GM21786 (cell line): ENCODE measurements at regions not wholly inside any gene's neighbourhood (a gene's known extent, or its start where the extent isn't known, plus 50 kb on each side); places are given as distances from the start of the nearest gene placed in this dataset.

ENCODE experiments used
- ATAC-seq: cut with Tn5 transposase; IDR thresholded peaks from one replicate; pipeline ENCODE4 v1.9.1; 2021; ENCODE audit not compliant: unreplicated experiment

GRCh38 chr1:181142096-181142958, 53.8 kb downstream of the IER5 start:
- peak; percentile 69 for ATAC-seq

GRCh38 chr1:181143102-181143859, 54.8 kb downstream of the IER5 start:
- ATAC-seq, result no peak

- ATAC-seq, result no peak
These were observed 55.7 kb downstream of the IER5 start for GRCh38 chr1:181144238-181144637.

GRCh38 chr1:181148636-181149035, 60.1 kb downstream of the IER5 start:
- ATAC-seq, result no peak

DNA sequence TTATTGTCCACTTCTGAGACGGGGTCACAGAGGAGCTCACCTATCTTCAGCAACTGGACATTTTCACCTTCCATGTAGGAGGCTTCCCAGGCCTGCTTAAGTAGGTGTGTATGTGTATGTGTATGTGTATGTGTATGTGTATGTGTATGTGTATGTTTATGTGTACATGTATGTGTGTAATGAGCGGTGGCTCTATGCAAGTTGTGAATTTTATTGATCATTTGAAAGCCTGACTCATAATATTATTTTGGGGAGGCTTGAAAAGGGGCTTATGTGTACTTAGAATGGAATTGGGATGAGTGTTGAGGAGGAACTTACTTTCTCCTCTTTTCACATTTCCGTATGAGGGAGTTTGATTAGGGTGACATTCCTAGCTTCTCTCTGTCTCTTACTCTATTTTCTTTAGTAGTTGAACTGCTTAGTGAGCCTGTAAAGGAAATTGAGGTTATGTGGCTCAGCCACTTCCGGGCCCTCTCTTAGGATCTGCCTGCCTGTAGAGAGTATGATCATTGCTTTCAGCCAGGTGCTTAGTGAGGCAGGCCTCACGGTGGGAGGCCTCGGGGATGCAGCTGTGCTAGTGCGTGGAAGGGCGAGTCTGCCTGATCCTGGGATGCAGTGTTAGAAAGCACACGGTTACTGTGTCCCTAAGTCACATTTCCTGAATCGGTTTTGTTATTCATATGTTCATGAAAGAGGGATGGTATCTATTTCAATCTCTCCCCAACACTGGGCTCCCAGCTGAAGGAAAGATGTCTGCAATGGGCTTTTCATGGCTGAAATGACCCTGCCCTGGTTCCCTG, 61.0 kb downstream of the IER5 start:
- ATAC-seq, result peak; percentile 74

DNA sequence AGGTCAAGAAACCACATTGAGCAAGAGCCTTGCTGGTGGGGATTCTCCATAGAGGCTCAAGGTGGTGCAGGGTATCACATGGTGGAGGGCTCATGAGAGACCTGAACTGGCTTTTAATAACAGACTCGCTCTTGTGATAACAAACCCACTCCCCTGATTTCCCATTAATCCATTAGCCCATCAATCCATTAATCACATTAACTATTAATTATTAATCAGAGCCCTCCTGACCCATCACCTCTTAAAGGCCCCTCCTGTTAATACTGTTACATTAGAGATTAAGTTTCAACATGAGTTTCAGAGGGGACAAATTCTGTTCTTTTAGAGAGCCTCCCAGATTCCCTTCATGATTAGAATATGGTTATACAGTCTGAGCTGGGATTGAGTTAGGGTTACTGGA, 61.8 kb downstream of the IER5 start:
- ATAC-seq, result no peak

- no peak for ATAC-seq
These were observed 62.3 kb downstream of the IER5 start for GRCh38 chr1:181150842-181151241.

- ATAC-seq, result peak; percentile 46
These were observed 63.2 kb downstream of the IER5 start for GRCh38 chr1:181151378-181152326.

DNA sequence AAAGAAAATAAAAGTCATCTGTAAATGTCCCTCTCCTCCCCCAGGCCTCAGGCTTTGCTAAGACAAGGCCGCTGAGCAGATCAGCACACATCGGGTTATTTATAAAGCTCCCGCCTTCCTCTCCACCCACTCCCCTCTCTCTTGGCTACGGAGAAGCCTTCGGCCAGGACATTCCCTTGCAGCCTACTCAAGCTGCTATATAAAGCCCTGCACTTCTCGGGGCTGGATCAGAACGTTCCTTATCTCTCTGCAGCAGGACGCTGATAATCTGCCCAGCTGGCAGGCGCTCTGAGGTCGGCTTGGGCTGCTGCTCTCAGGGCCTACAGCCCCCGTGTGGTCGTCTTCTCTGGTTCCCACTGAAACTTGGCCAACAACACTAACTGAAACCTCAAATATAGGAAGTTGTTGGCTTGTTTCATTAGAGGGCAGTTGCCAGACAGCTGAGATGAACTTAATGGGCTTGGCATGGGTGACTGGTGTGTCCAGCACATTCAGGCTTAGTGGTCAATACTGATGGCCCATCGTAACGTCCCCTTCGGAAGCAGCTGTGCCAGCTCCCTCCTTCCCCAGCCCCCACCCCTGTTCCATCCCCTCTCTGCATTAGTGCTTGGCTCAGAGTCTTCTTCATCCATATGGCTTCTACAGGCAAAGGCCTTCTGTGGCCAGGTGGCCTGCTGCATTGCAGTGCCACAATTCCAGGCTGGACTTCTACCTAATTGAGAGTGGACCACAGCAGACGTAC, 64.6 kb downstream of the IER5 start:
- ATAC-seq, result peak; percentile 69

- ATAC-seq, result no peak
These were observed 65.1 kb downstream of the IER5 start for GRCh38 chr1:181153634-181153961.

GRCh38 chr1:181155339-181155738, 66.8 kb downstream of the IER5 start:
- no peak for ATAC-seq

GRCh38 chr1:181159451-181160140, 71.1 kb downstream of the IER5 start:
- ATAC-seq, result no peak

DNA sequence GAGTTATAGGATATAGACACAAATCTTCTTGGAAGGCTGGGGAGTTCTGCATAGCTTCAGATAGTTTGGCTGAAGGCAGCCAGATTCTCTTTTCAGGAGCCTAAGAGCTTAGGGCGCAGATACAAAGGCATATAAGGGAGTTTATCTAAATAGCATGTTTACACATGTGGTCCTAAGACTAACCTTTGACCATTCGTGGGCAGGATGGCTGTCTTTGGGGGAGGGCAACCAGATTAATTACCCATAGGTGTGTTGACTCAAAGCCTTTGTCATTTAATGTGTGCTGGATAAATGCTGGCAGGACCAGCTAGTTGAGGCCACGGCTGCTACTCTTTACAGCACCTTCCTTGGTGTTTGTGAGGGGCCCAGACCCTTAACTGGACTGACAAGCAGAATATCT, 71.8 kb downstream of the IER5 start:
- no peak for ATAC-seq

DNA sequence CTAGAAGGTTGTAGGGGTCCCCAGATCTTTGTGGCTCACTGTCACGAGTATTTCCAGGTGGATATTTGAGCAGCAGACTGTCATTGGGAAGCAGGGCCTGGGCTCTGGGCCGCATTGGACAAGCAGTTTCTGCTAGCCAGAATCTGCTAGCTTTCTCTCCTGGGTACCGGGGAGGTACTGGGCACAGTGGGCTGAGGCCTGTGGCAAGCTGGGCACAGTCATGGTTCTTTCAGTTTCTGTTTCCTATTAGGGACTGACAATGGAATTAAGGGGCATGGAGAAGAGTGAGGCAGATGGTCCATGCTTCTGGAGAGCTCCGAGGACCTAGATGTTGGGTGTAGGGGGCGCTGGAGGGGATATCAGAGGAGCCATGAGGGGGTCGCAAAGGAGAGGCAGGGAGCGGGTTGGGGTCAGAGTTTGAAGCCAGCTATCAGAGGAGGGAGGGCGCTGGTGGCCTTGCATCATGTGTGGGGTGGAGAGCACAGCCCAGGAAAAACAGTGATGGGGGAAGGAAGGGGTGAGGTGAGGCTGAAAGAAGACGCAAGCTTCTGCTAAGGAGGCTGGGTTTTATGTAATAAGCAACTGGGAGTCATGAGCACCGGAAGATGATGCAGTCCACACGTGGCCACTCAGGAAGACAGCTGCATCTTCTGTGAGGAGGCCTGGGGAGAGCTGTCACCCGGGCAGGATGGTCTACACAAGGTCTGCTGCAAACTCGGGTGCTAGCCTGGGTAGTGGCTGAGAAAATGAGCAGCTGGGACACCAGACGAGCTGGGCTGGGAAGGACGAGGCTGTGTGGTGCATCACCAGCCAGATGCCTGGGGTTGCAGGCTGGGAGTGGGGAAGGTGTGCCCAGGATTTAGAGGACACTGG, 72.7 kb downstream of the IER5 start:
- ATAC-seq, result no peak

GRCh38 chr1:181163662-181164061, 75.2 kb downstream of the IER5 start:
- ATAC-seq, result no peak

- ATAC-seq, result peak; percentile 95
These were observed 78.1 kb downstream of the IER5 start for GRCh38 chr1:181166377-181167196.

DNA sequence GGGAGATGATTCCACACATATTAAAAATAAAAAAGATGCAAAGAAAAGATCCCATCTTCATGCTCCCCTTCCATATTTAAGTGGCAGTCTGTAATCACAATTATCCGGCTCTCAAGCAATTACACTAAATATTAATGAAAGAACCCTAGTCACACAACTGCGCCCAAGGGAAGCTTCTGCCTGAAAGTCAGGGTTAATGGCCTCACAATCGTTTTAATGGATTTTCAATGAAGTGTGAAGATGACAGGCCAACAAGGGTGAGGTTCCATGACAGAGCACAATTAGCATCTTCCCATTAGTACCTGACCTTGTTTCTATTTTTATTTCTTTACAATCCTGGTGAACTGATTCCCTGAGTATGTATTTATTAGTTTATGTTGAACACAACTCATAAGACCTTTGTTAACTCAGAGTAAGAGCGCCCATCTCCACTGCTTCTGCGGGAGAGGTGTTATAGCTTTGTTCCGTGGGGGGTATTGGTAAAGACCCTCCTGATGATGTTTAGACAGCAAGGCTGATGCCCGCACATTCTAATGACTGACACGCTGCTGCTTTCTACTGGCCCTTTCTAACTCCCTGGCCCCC, 80.9 kb downstream of the IER5 start:
- no peak for ATAC-seq
